HCT116 (cell line): ENCODE measurements at regions not wholly inside any gene's neighbourhood (a gene's known extent, or its start where the extent isn't known, plus 50 kb on each side); places are given as distances from the start of the nearest gene placed in this dataset.

Experiments used
- ATAC-seq: fragments of 200-7000 bp; cut with Tn5 transposase; 2 replicates; pipeline ENCODE4 v1.9.1; 2020; ENCODE audit warnings: mild to moderate bottlenecking, moderate library complexity
- BruUV-seq: library from RNA; stranded (reverse); fragments of 400-500 nt; replicated peaks from 2 replicates; lab custom pipeline; 2021; lab: Mats Ljungman, UMichigan
- CTCF ChIA-PET: fragments of 300-600 bp; sonication (Branson Sonifier 250); formaldehyde crosslinking; loops from one replicate; lab custom pipeline; 2021; ENCODE audit warnings: antibody characterized with exemption; lab: Charles Lee
- POLR2A ChIA-PET: fragments of 300-600, 350-600 bp; sonication (Branson Sonifier 250); formaldehyde crosslinking; loops from one replicate; lab custom pipeline; 2021; ENCODE audit warnings: antibody characterized with exemption; lab: Charles Lee
- RAD21 ChIA-PET, 2 experiments: fragments of 300-600 bp; sonication (Branson Sonifier 250); formaldehyde crosslinking; loops; one replicate each; lab custom pipeline; 2023; ENCODE audit warnings: low total read pairs in 2 of 2; ENCODE audit not compliant: uncharacterized antibody in 2 of 2, unreplicated experiment in 2 of 2, low non-redundant PET in 1 of 2; lab: Charles Lee
- DNase-seq: peaks from one replicate; pipeline ENCODE4 v3.0.0-alpha.2; 2010; ENCODE audit warnings: low read depth, low spot score
- H2AFZ ChIP-seq: fragments of 200-600 bp; shearing (Covaris generic), sonication (generic); 2 replicates; pipeline ENCODE4 v1.6.1; 2017; ENCODE audit warnings: low read depth, mixed run types, mixed read lengths, antibody characterized with exemption, low read length; ENCODE audit not compliant: poor library complexity, severe bottlenecking
- H3K27ac ChIP-seq: 2 replicates; pipeline ENCODE4 v1.5.1; 2012; ENCODE audit warnings: low read depth, low read length
- H3K27me3 ChIP-seq: fragments of 200-600 bp; sonication (generic); 2 replicates; pipeline ENCODE4 v1.6.1; 2016; ENCODE audit warnings: mixed run types, low read length, mixed read lengths; ENCODE audit not compliant: insufficient read depth
- H3K36me3 ChIP-seq, 2 experiments: fragments of 200-500 bp in 1 of 2; fragments of 200-600 bp in 1 of 2; sonication (Bioruptor generic) in 1 of 2; sonication (generic) in 1 of 2; 2 replicates each; pipeline versions ENCODE4 v1.5.1 to v1.6.1; 2014 to 2016; ENCODE audit warnings: low read length in 2 of 2, inconsistent platforms in 1 of 2, mixed read lengths in 1 of 2, mixed run types in 1 of 2; ENCODE audit not compliant: insufficient read depth in 2 of 2, control insufficient read depth in 1 of 2
- H3K4me1 ChIP-seq, 2 experiments: fragments of 200-600 bp in 1 of 2; sonication (generic) in 1 of 2; 2 replicates each; pipeline versions ENCODE4 v1.5.1 to v1.6.1; 2012 to 2017; ENCODE audit warnings: low read length in 2 of 2, inconsistent platforms in 1 of 2, mild to moderate bottlenecking in 1 of 2, mixed read lengths in 1 of 2, mixed run types in 1 of 2, moderate library complexity in 1 of 2; ENCODE audit not compliant: insufficient read depth in 2 of 2, control insufficient read depth in 1 of 2
- H3K4me2 ChIP-seq: fragments of 200-600 bp; sonication (generic); 2 replicates; pipeline ENCODE4 v1.6.1; 2017; ENCODE audit warnings: mixed run types, low read length, mixed read lengths
- H3K4me3 ChIP-seq, 2 experiments: fragments of 200-600 bp in 1 of 2; sonication (generic) in 1 of 2; replicated peaks in 1 of 2; 2 replicates each; pipeline ENCODE4 v1.5.1; 2011 to 2016; ENCODE audit warnings: low read length in 2 of 2, control low read depth in 1 of 2, low read depth in 1 of 2, mild to moderate bottlenecking in 1 of 2, mixed read lengths in 1 of 2, mixed run types in 1 of 2
- H3K79me2 ChIP-seq: fragments of 200-600 bp; sonication (generic); 2 replicates; pipeline ENCODE4 v1.6.1; 2017; ENCODE audit warnings: mild to moderate bottlenecking, mixed run types, low read length, moderate library complexity, mixed read lengths; ENCODE audit not compliant: insufficient read depth
- H3K9ac ChIP-seq: fragments of 200-600 bp; sonication (generic); 2 replicates; pipeline ENCODE4 v1.6.1; 2016; ENCODE audit warnings: low read length, mixed read lengths
- H3K9me2 ChIP-seq: fragments of 200-600 bp; sonication (generic), shearing (Covaris generic); 2 replicates; pipeline ENCODE4 v1.6.1; 2017; ENCODE audit warnings: mixed run types, mild to moderate bottlenecking, moderate library complexity; ENCODE audit not compliant: insufficient read depth
- H3K9me3 ChIP-seq, 2 experiments: fragments of 200-500 bp in 1 of 2; fragments of 200-600 bp in 1 of 2; sonication (Bioruptor generic) in 1 of 2; sonication (generic) in 1 of 2; 2 replicates each; pipeline ENCODE4 v1.6.1; 2014 to 2017; ENCODE audit warnings: low read length in 2 of 2, mixed read lengths in 2 of 2, inconsistent platforms in 1 of 2, low read depth in 1 of 2, mild to moderate bottlenecking in 1 of 2, mixed run types in 1 of 2, moderate library complexity in 1 of 2; ENCODE audit not compliant: control insufficient read depth in 1 of 2, insufficient read depth in 1 of 2
- H4K20me1 ChIP-seq: fragments of 200-600 bp; sonication (generic), shearing (Covaris generic); 2 replicates; pipeline ENCODE4 v1.6.1; 2017; ENCODE audit warnings: mixed run types, mild to moderate bottlenecking, moderate library complexity; ENCODE audit not compliant: insufficient read depth
- ELF1 ChIP-seq: IDR thresholded peaks from 2 replicates; pipeline ENCODE4 v1.6.1; 2012; ENCODE audit warnings: low read depth, borderline replicate concordance
- FOSL1 ChIP-seq: IDR thresholded peaks from 2 replicates; pipeline ENCODE4 v1.6.1; 2012; ENCODE audit warnings: low read depth
- JUND ChIP-seq: IDR thresholded peaks from 2 replicates; pipeline ENCODE4 v1.6.1; 2012
- RAD21 ChIP-seq: IDR thresholded peaks from 2 replicates; pipeline ENCODE4 v1.6.1; 2012; ENCODE audit warnings: low read depth, mild to moderate bottlenecking
- ZBTB33 ChIP-seq: IDR thresholded peaks from 2 replicates; pipeline ENCODE4 v1.6.1; 2011; ENCODE audit warnings: mild to moderate bottlenecking, low read length, moderate library complexity; ENCODE audit not compliant: insufficient replicate concordance; ENCODE audit errors: extremely low read depth
- ZNF274 ChIP-seq: fragments of 200-500 bp; sonication (Bioruptor generic); IDR thresholded peaks from 2 replicates; pipeline ENCODE4 v1.6.1; 2014; ENCODE audit warnings: mild to moderate bottlenecking, low read depth, low read length, inconsistent platforms
- intact Hi-C: fragments of 100-400 bp; cut with micrococcal nuclease; formaldehyde crosslinking; loops from 2 replicates; pipeline ENCODE4 v1.10.0; 2022
- TF ChIP-seq, protein P1 (sequence below): IDR thresholded peaks from 2 replicates; pipeline ENCODE4 v1.6.1; 2012; ENCODE audit warnings: low read depth

GRCh38 chr14:97101561-97101960 lies 304.4 kb downstream of the VRK1 start:
- no peaks in the 10 kb centered on the region for H3K9me2 ChIP-seq
- no peaks in the 10 kb centered on the region for H3K27me3 ChIP-seq
- no peaks in the 10 kb centered on the region for H4K20me1 ChIP-seq
- ChIA-PET CTCF (no interaction called here), RAD21 (no interaction called here), POLR2A (no interaction called here)
- no peak overlapping the region for H3K4me3 ChIP-seq
- no peak for ATAC-seq
- H3K9ac ChIP-seq: no peak overlapping the region
- no peak overlapping the region for H3K27ac ChIP-seq
- H3K79me2 ChIP-seq: no peaks in the 10 kb centered on the region
- H2AFZ ChIP-seq: no peak overlapping the region
- H3K36me3 ChIP-seq: no peaks in the 10 kb centered on the region
- BruUV-seq: no TSS peak
- H3K4me1 ChIP-seq: peaks cover 7 to 24% of the 10 kb centered on the region in 2 experiments
- no peaks in the 10 kb centered on the region for H3K9me3 ChIP-seq
- no peak overlapping the region for H3K4me2 ChIP-seq
- DNase-seq: no peak
- intact Hi-C loops: no loop called here
- no peak for TF ChIP-seq JUND
- TF ChIP-seq ZBTB33: no peak
- TF ChIP-seq, protein P1, sequence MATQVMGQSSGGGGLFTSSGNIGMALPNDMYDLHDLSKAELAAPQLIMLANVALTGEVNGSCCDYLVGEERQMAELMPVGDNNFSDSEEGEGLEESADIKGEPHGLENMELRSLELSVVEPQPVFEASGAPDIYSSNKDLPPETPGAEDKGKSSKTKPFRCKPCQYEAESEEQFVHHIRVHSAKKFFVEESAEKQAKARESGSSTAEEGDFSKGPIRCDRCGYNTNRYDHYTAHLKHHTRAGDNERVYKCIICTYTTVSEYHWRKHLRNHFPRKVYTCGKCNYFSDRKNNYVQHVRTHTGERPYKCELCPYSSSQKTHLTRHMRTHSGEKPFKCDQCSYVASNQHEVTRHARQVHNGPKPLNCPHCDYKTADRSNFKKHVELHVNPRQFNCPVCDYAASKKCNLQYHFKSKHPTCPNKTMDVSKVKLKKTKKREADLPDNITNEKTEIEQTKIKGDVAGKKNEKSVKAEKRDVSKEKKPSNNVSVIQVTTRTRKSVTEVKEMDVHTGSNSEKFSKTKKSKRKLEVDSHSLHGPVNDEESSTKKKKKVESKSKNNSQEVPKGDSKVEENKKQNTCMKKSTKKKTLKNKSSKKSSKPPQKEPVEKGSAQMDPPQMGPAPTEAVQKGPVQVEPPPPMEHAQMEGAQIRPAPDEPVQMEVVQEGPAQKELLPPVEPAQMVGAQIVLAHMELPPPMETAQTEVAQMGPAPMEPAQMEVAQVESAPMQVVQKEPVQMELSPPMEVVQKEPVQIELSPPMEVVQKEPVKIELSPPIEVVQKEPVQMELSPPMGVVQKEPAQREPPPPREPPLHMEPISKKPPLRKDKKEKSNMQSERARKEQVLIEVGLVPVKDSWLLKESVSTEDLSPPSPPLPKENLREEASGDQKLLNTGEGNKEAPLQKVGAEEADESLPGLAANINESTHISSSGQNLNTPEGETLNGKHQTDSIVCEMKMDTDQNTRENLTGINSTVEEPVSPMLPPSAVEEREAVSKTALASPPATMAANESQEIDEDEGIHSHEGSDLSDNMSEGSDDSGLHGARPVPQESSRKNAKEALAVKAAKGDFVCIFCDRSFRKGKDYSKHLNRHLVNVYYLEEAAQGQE: no peak
- no peak for TF ChIP-seq ZNF274
- no peak for TF ChIP-seq ELF1
- no peak for TF ChIP-seq RAD21
- TF ChIP-seq FOSL1: no peak
- TF ChIP-seq, all 23 proteins: peak for 0
